Sigmoid colon (tissue), 6 donors: ENCODE measurements at regions not wholly inside any gene's neighbourhood (a gene's known extent, or its start where the extent isn't known, plus 50 kb on each side); places are given as distances from the start of the nearest gene placed in this dataset.

Experiments
- DNase-seq: peaks from one replicate; pipeline ENCODE4 v3.0.0-alpha.2; 2019
- H3K27ac ChIP-seq, 4 donors: fragments of 200-600 bp; sonication (generic); one replicate each; pipeline ENCODE4 v1.5.1; 2016 to 2019; ENCODE audit warnings: mild to moderate bottlenecking in 1 of 4
- H3K27me3 ChIP-seq, 3 donors: fragments of 200-600 bp; sonication (generic); one replicate each; pipeline ENCODE4 v1.5.1; 2019; ENCODE audit warnings: mild to moderate bottlenecking in 1 of 3
- H3K36me3 ChIP-seq, 4 donors: fragments of 200-600 bp; sonication (generic); one replicate each; pipeline ENCODE4 v1.5.1; 2016 to 2019
- H3K4me1 ChIP-seq, 4 donors: fragments of 200-600 bp; sonication (generic); one replicate each; pipeline ENCODE4 v1.5.1; 2017 to 2019
- H3K4me3 ChIP-seq, 4 donors: fragments of 200-600 bp; sonication (generic); one replicate each; pipeline ENCODE4 v1.5.1; 2017 to 2019; ENCODE audit warnings: mild to moderate bottlenecking in 2 of 4, moderate library complexity in 1 of 4
- H3K9me3 ChIP-seq, 4 donors: fragments of 200-600 bp in 3 of 4; sonication (generic) in 3 of 4; one replicate each; pipeline versions ENCODE4 v1.5.1 to v1.6.1; 2013 to 2019
- CTCF ChIP-seq, 4 experiments: fragments of 450-650 bp in 3 of 4; fragments of 200-600 bp in 1 of 4; IDR thresholded peaks; one replicate each; pipeline ENCODE4 v1.5.1; 2016 to 2019; ENCODE audit warnings: antibody characterized with exemption in 4 of 4, mild to moderate bottlenecking in 3 of 4, moderate library complexity in 2 of 4
- EP300 ChIP-seq, 4 donors: sonication (generic); formaldehyde crosslinking; IDR thresholded peaks; one replicate each; pipeline ENCODE4 v1.6.1; 2017; ENCODE audit warnings: antibody characterized with exemption in 4 of 4
- POLR2A ChIP-seq, 2 donors: fragments of 450-650 bp; IDR thresholded peaks; one replicate each; pipeline ENCODE4 v1.6.1; 2016; ENCODE audit warnings: antibody characterized with exemption in 2 of 2, mild to moderate bottlenecking in 2 of 2, moderate library complexity in 2 of 2
- POLR2AphosphoS5 ChIP-seq, 4 donors: sonication (generic); formaldehyde crosslinking; IDR thresholded peaks; one replicate each; pipeline ENCODE4 v1.6.1; 2017; ENCODE audit warnings: antibody characterized with exemption in 4 of 4
- WGBS, 2 donors: extraction: QIAGEN DNeasy Blood & Tissue Kit; methylation state at CpG; one replicate each; pipeline ENCODE4 v1.1.7; 2013; 5-methylcytosine and 5-hydroxymethylcytosine counted together
- intact Hi-C: fragments of 100-400 bp; cut with DNase I; formaldehyde crosslinking; loops from one replicate; pipeline ENCODE4 v1.15.1; 2023
- donor health status: healthy with polysubstance abuse.
- donor health status: healthy.

GRCh38 chr10:71024490-71024889 lies 136.1 kb upstream of the PCBD1 start:
- no peaks in the 10 kb centered on the region for H3K27me3 ChIP-seq
- intact Hi-C loops: no loop called here
- WGBS, 2 donors: 62 to 78% methylated on average over 4 of the region's 4 CpGs
- no peaks in the 10 kb centered on the region for H3K4me1 ChIP-seq
- no peaks in the 10 kb centered on the region for H3K36me3 ChIP-seq
- no peak for TF ChIP-seq POLR2A (IDR thresholded peaks at IDR 0.05)
- TF ChIP-seq EP300 (IDR thresholded peaks at IDR 0.05): no peak
- no peak for TF ChIP-seq POLR2AphosphoS5 (IDR thresholded peaks at IDR 0.05)
- TF ChIP-seq CTCF (IDR thresholded peaks at IDR 0.05): no peak
- no peak overlapping the region for H3K27ac ChIP-seq
- no peaks in the 10 kb centered on the region for H3K9me3 ChIP-seq
- no peak overlapping the region for H3K4me3 ChIP-seq
- DNase-seq: no peak

- H3K36me3 ChIP-seq: no peaks in the 10 kb centered on the region
- H3K27me3 ChIP-seq: no peaks in the 10 kb centered on the region
- H3K9me3 ChIP-seq: no peaks in the 10 kb centered on the region
- no peak overlapping the region for H3K27ac ChIP-seq
- WGBS, 2 donors: 47 to 70% methylated on average over 4 of the region's 4 CpGs
- no peak for DNase-seq
- no peaks in the 10 kb centered on the region for H3K4me1 ChIP-seq
- TF ChIP-seq POLR2AphosphoS5 (IDR thresholded peaks at IDR 0.05) (no peak), EP300 (IDR thresholded peaks at IDR 0.05) (no peak), POLR2A (IDR thresholded peaks at IDR 0.05) (no peak), CTCF (IDR thresholded peaks at IDR 0.05) (no peak)
- intact Hi-C loops: no loop called here
- H3K4me3 ChIP-seq: no peak overlapping the region
Observed at GRCh38 chr10:71025535-71025934, 137.2 kb upstream of the PCBD1 start.

DNA sequence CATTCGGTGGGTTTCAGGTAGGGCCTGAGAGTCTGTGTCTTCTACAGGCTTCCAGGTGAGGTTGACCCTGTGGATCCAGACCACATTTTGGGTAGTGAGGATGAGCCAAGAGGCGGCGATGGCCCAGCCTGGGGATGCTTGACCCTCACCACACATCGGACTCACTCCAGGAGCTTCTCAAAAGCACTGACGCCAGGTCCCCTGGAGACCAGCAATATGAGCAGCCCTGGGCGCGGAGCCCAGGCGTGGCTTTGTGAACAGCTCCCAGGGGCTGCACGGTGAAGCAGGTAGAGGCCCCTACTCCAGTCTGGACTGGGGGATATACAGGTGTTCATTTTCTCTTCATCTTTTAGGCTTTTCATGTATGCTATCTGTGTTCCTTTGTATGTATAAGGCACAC lies 139.7 kb upstream of the PCBD1 start:
- WGBS, 2 donors: 91 to 96% methylated on average over 9 of the region's 9 CpGs
- no peaks in the 10 kb centered on the region for H3K9me3 ChIP-seq
- H3K27ac ChIP-seq: no peak overlapping the region
- no peaks in the 10 kb centered on the region for H3K27me3 ChIP-seq
- no peaks in the 10 kb centered on the region for H3K4me1 ChIP-seq
- intact Hi-C loops: no loop called here
- DNase-seq: no peak
- no peak for TF ChIP-seq POLR2A (IDR thresholded peaks at IDR 0.05)
- TF ChIP-seq EP300 (IDR thresholded peaks at IDR 0.05): no peak
- TF ChIP-seq CTCF (IDR thresholded peaks at IDR 0.05): no peak
- TF ChIP-seq POLR2AphosphoS5 (IDR thresholded peaks at IDR 0.05): no peak
- no peak overlapping the region for H3K4me3 ChIP-seq
- H3K36me3 ChIP-seq: no peaks in the 10 kb centered on the region

- Histone ChIP-seq H3K4me3 (no peak overlapping the region), H3K27ac (no peak overlapping the region), H3K4me1 (no peaks in the 10 kb centered on the region), H3K36me3 (no peaks in the 10 kb centered on the region), H3K27me3 (no peaks in the 10 kb centered on the region), H3K9me3 (no peaks in the 10 kb centered on the region)
- 84 to 85% methylated on average over 9 of the region's 9 CpGs for WGBS, 2 donors
- DNase-seq: no peak
- intact Hi-C loops: no loop called here
- TF ChIP-seq EP300 (IDR thresholded peaks at IDR 0.05) (no peak), POLR2A (IDR thresholded peaks at IDR 0.05) (no peak)
Observed at GRCh38 chr10:71029411-71029892, 141.1 kb upstream of the PCBD1 start.

DNA sequence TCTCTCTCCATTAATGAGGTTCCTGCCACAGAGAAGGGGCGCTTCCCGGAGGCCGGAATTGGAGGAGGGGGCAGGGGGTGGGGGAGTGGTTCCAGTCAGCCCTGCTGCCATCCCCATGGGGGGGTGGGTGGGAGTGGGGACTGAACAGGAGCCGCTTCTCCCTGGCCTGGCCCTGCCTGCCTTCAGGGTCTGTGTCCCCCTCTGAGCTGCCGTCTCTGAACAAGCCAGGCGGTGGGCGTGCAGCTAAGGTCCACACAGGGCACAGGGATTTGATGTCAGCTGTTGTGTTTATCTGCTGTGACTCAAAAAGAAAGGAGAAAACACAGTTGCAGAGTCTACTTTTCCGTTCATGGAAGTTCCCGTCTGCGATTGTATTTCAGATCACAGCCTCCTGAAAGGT lies 141.5 kb upstream of the PCBD1 start:
- TF ChIP-seq CTCF (IDR thresholded peaks at IDR 0.05): no peak
- no peak for TF ChIP-seq EP300 (IDR thresholded peaks at IDR 0.05)
- TF ChIP-seq POLR2A (IDR thresholded peaks at IDR 0.05): no peak
- TF ChIP-seq POLR2AphosphoS5 (IDR thresholded peaks at IDR 0.05): no peak
- intact Hi-C loops: no loop called here
- WGBS, 2 donors: 82 to 83% methylated on average over 10 of the region's 10 CpGs
- no peaks in the 10 kb centered on the region for H3K27me3 ChIP-seq
- DNase-seq: no peak
- no peaks in the 10 kb centered on the region for H3K4me1 ChIP-seq
- no peaks in the 10 kb centered on the region for H3K9me3 ChIP-seq
- H3K27ac ChIP-seq: no peak overlapping the region
- H3K4me3 ChIP-seq: no peak overlapping the region
- no peaks in the 10 kb centered on the region for H3K36me3 ChIP-seq
